ENCODE measurements at regions not wholly inside any gene's neighbourhood (a gene's known extent, or its start where the extent isn't known, plus 50 kb on each side); places are given as distances from the start of the nearest gene placed in this dataset.

DNA sequence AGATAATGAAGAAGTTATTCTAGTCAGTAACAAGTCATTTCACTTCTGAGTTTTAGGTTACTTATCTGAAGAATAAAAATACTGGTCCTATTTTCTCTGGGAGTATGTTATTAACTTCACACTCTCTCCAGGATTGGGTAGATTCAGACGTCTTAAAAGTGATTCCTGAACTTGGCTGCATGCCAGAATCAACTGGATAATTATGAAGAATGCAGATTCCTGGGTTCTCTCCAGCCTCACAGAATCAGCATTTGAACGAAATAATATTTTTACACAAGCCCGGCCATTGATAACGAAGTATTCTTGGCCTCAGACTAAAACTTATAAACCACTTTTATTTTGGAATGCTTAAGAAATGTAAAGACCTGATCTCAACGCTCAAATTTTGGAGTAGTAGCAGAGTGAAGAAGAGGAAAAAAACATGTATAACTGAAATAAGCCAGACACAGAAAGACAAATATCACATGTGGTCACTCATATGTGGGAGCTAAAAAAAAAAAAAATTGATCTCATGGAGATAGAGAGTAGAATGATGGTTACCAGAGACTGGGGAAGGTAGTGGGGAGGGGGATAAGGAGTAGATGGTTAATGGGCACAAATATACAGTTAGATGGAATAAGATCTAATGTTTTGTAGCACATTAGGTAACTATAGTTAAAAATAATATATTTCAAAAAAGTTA is 507.3 kb downstream of the ISL1 start:
- no peaks in the 10 kb centered on the region for H3K36me3 ChIP-seq (ENCODE audit: control insufficient read depth, insufficient read depth, low read length)
- H2BK15ac ChIP-seq (ENCODE audit: low read depth, low read length): no peak overlapping the region
- H3K79me1 ChIP-seq (ENCODE audit: low read depth in 1 of 2, low read length in 2 of 2): no peaks in the 10 kb centered on the region
- H3K4me3 ChIP-seq (ENCODE audit: insufficient read depth, low read depth, low read length): no peak overlapping the region
- H3K27me3 ChIP-seq (ENCODE audit: control insufficient read depth, insufficient read depth, low read length): no peaks in the 10 kb centered on the region
- in situ Hi-C loops (cut with MboI; ENCODE audit: low sequenced_read_pairs) (no loop called here), dilution Hi-C loops (cut with HindIII; ENCODE audit: low sequenced_read_pairs, unreplicated experiment) (no loop called here), intact Hi-C loops (cut with micrococcal nuclease) (no loop called here)
- no peak overlapping the region for H4K8ac ChIP-seq (ENCODE audit: low read depth in 2 of 2, low read length in 2 of 2)
- no peak overlapping the region for H3K23ac ChIP-seq (ENCODE audit: low read depth, low read length)
- no peaks in the 10 kb centered on the region for H4K20me1 ChIP-seq (ENCODE audit: insufficient read depth, low read length)
- H3K9me3 ChIP-seq (ENCODE audit: control insufficient read depth, insufficient read depth, low read length): no peaks in the 10 kb centered on the region
- H2AK9ac ChIP-seq (replicated peaks; ENCODE audit: low read depth, low read length, poor library complexity): no peak overlapping the region
- no peak overlapping the region for H2BK5ac ChIP-seq (ENCODE audit: low read depth, low read length, poor library complexity, severe bottlenecking)
- no peak overlapping the region for H3K4ac ChIP-seq (ENCODE audit: low read depth, low read length)
- POLR2A ChIA-PET (ENCODE audit: unreplicated experiment): no interaction called here
- no peak overlapping the region for H3K56ac ChIP-seq (ENCODE audit: extremely low read depth, insufficient read depth, low read length)
- DNase-seq (no peak), ATAC-seq (ENCODE audit: low read depth) (no peak)
- no peak overlapping the region for H3K14ac ChIP-seq (replicated peaks; ENCODE audit: low read depth, low read length)
- no peak overlapping the region for H4K5ac ChIP-seq (ENCODE audit: low read depth, low read length)
- no peak overlapping the region for H3K18ac ChIP-seq (ENCODE audit: low read depth, low read length)
- no peaks in the 10 kb centered on the region for H3K9me1 ChIP-seq (ENCODE audit: insufficient read depth, low read length)
- no peaks in the 10 kb centered on the region for H3K4me1 ChIP-seq (ENCODE audit: control insufficient read depth, insufficient read depth, low read length)
- H2AFZ ChIP-seq (replicated peaks; ENCODE audit: low read length, poor library complexity): no peak overlapping the region
- H4K91ac ChIP-seq (ENCODE audit: insufficient read depth, low read depth, low read length): no peak overlapping the region
- no peak overlapping the region for H3K27ac ChIP-seq (ENCODE audit: insufficient read depth, low read length)
- WGBS, 2 experiments (ENCODE audit: extremely low coverage in 2 of 2, insufficient read length in 1 of 2): no CpG with 5 or more reads among the region's 5 CpGs
- H2BK20ac ChIP-seq (ENCODE audit: low read depth, low read length): no peak overlapping the region
- no peak overlapping the region for H2AK5ac ChIP-seq (ENCODE audit: low read depth, low read length)
- TF ChIP-seq MAZ (IDR thresholded peaks at IDR 0.05; ENCODE audit: borderline replicate concordance, low read depth, low read length) (no peak), NFE2L2 (IDR thresholded peaks at IDR 0.05; ENCODE audit: low read depth, low read length) (no peak), ELK1 (IDR thresholded peaks at IDR 0.05; ENCODE audit: borderline replicate concordance, low read depth, low read length) (no peak), RCOR1 (IDR thresholded peaks at IDR 0.05; ENCODE audit: insufficient replicate concordance, low read length) (no peak), USF2 (IDR thresholded peaks at IDR 0.05; ENCODE audit: low read depth, low read length) (no peak), BHLHE40 (IDR thresholded peaks at IDR 0.05; ENCODE audit: low read depth, low read length) (no peak), FOS (IDR thresholded peaks at IDR 0.05; ENCODE audit: low read depth, low read length) (no peak), SMC3 (IDR thresholded peaks at IDR 0.05; ENCODE audit: low read depth, low read length) (no peak), POLR2A (IDR thresholded peaks at IDR 0.05; ENCODE audit: low read depth, low read length) (no peak), CHD1 (IDR thresholded peaks at IDR 0.05; ENCODE audit: low read depth, low read length) (no peak), CTCF (conservative IDR thresholded peaks at IDR 0.05; ENCODE audit: low read depth, low read length) (no peak), RAD21 (IDR thresholded peaks at IDR 0.05; ENCODE audit: low read length) (no peak), MXI1 (IDR thresholded peaks at IDR 0.05; ENCODE audit: borderline replicate concordance, low read depth, low read length) (no peak), CEBPB (IDR thresholded peaks at IDR 0.05; ENCODE audit: low read depth, low read length) (no peak), MAFK (IDR thresholded peaks at IDR 0.05; ENCODE audit: low read depth, low read length) (no peak), RFX5 (IDR thresholded peaks at IDR 0.05; ENCODE audit: low read depth, low read length) (no peak)
- CTCF ChIA-PET: no interaction called here
- BruUV-seq (replicated peaks): no TSS peak
- H3K9ac ChIP-seq (ENCODE audit: low read depth, low read length): no peak overlapping the region
- no peak overlapping the region for H2BK120ac ChIP-seq (ENCODE audit: low read depth, low read length)
- no peak overlapping the region for H3K4me2 ChIP-seq (ENCODE audit: low read depth, low read length)

All from IMR-90 (cell line).